Activated T-helper 1 cell treated with anti-CD3 and anti-CD28 coated beads, Interleukin-2, amount 50 U/mL, for 16 hours (primary cell): ENCODE measurements at regions not wholly inside any gene's neighbourhood (a gene's known extent, or its start where the extent isn't known, plus 50 kb on each side); places are given as distances from the start of the nearest gene placed in this dataset.
"Not testable (repeated sequence)": the region's sequence is repeated elsewhere in the genome, so short reads cannot be mapped to it uniquely, and the experiment has no call there.

Experiments used
- DNase-seq, 2 donors: peaks; one replicate each; pipeline ENCODE4 v3.0.0-alpha.2; 2020; ENCODE audit warnings: low read depth in 1 of 2, low spot score in 1 of 2

- DNase-seq: no peak
These were observed 106.7 kb upstream of the RREB1 start for GRCh38 chr6:7000825-7001777.

DNA sequence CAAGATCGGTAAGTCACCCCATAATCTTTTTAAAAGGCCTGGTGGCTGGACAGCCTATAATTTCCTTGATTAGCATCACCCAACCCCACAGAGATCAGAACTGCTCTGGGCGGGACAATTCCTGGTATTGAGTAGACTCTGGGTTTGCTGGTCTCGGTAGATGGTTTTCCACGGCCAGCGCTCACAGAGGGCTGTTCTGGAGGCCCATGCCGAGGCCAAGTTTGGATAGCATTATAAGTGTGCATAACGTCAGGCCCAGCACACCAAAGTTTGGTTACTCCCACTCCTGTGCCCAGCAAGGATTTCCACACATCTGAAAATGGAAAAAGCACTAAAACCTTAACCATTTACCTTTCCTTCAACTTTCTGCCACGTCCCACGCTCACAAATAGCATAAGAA is 104.7 kb upstream of the RREB1 start:
- DNase-seq: no peak

GRCh38 chr6:7004581-7005297 is 103.0 kb upstream of the RREB1 start:
- DNase-seq: no peak

- DNase-seq: no peak
These were observed 101.1 kb upstream of the RREB1 start for GRCh38 chr6:7006515-7007191.

DNA sequence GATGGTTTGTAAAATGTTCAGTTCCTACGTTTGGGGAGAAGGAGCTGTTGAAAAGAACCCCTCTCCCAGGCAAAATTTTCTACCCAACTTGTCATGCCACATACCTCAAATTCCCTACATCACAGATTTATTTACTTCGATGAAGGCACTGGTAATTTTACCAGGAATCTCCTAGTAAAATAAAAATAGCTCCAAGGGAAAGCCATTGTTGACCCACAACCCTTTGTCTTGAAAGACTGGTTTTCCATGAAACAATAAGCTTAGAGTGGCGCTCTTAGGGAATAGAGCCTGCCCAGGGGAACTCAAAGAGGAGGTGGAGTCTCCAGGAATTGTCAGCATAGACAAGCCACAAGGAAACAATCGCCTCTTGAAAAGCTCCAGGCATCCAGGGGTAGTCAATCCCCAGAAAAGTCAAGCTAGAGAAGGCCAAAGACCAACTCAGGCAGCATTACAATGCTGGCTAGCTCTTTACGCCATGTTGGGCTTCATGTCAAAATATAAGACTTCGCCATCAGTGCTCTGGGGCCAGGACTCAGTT is 99.2 kb upstream of the RREB1 start:
- no peak for DNase-seq

GRCh38 chr6:7016226-7016625 is 91.5 kb upstream of the RREB1 start:
- DNase-seq: no peak

DNA sequence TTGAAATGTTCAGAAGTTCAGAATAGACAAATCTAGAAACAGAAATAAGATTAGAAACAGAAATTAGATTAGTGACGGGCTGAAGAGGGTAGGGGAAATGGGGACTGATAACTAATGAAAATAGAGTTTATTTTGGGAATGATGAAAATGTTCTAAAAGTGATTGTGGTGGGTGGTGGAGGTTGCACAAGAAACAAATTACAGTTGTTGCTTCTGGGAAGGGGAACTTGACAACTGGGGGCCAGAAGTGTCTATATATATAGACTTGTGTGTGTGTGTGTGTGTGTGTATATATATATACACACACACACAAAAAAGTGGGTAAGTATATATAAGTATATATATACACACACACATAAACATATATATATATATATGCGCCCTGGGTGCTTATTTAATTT is 86.5 kb upstream of the RREB1 start:
- no peak for DNase-seq

GRCh38 chr6:7025861-7026260 is 81.9 kb upstream of the RREB1 start:
- DNase-seq: no peak

- not testable (repeated sequence) for DNase-seq
These were observed 78.8 kb upstream of the RREB1 start for GRCh38 chr6:7028963-7029362.

DNA sequence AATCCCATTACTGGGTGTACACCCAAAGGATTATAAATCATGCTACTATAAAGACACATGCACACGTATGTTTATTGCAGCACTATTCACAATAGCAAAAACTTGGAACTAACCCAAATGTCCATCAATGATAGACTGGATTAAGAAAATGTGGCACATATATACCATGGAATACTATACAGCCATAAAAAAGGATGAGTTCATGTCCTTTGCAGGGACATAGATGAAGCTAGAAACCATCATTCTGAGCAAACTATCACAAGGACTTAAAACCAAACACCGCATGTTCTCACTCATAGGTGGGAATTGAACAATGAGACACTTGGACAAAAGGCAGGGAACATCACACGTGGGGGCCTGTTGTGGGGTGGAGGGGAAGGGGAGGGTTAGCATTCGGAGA is 76.8 kb upstream of the RREB1 start:
- not testable (repeated sequence) for DNase-seq

- DNase-seq: no peak
These were observed 74.6 kb upstream of the RREB1 start for GRCh38 chr6:7033202-7033601.

DNA sequence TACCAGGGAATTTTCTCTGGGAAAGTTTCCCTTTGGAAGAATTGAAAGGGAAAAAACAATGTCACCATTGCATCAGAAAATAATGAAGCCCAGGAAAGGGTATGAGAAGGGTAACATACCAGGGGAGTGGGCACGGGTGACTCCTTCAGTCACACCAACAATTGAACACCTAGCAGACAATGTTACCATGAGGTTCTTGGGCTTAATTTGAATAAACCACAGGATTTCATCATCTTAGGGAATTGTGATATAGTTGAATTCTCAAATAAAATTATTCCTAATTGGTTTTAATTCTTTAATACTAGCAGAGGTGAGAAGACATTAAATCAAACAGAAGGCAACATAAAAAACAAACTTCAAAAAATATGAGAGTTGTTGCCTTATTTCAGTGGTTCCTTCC is 73.7 kb upstream of the RREB1 start:
- no peak for DNase-seq

DNA sequence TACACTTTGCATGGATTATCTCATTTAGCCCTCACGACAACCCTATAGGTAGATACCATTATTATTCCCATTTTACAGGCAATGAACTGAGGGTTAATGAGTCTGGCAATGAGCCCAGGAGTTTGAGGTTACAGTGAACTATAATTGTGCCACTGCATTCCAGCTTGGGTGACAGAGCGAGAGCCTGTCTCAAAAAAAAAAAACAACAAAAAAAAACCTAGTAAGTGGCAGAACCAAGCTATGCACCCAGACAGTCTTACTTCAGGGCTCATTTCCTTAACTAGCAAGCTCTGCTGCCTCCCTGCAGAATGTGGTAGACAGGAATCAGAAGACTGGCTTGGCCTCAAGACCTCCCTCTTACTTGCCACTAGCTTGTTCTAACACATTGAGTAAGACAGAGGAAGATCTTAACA is 71.9 kb upstream of the RREB1 start:
- no peak for DNase-seq

DNA sequence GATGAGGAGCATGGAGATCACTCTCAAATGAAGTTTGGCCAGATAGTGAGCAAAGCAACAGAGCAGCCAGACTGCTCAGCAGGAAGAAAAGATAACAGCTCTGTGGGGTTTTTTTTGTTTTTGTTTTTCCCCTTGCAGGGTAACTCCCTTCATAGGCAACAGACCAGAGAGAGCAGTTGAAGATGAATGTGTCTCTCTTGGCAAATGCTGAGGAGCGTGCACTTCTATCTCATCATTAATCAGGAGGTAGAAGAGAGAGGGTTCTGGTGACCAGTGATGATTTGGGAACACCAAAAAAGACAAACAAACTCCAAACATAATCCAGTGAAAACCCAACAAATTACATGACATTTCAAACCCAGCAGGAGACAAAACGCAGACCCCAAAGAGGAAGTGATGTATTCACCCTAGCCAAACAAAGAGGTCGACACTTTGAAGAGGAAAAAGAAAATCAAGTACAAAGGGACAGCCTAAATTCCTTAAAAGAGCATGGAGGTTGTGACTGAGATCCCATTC is 66.2 kb upstream of the RREB1 start:
- DNase-seq: no peak

- DNase-seq: no peak
These were observed 65.6 kb upstream of the RREB1 start for GRCh38 chr6:7042056-7042653.

GRCh38 chr6:7042654-7043545 is 64.9 kb upstream of the RREB1 start:
- no peak for DNase-seq

GRCh38 chr6:7045331-7045730 is 62.4 kb upstream of the RREB1 start:
- DNase-seq: no peak

DNA sequence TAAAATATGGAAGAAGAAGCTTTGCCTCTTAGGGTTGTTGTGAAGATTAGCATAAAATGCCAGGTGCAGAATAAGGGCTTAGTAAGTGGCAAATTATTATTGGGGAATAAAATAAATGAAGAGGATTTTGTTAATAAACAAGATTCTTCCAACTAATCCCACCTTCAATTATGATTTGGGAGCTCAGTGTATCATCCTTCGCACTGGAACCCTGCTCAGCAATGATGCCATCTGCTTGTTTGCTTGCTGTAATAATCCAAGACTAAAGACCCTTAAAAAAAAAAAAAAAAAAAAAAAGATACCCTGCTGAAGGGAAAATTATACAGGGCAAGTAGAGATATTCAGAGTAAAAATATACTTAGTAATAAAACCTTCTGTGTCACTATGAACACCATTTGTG is 62.0 kb upstream of the RREB1 start:
- DNase-seq: no peak

DNA sequence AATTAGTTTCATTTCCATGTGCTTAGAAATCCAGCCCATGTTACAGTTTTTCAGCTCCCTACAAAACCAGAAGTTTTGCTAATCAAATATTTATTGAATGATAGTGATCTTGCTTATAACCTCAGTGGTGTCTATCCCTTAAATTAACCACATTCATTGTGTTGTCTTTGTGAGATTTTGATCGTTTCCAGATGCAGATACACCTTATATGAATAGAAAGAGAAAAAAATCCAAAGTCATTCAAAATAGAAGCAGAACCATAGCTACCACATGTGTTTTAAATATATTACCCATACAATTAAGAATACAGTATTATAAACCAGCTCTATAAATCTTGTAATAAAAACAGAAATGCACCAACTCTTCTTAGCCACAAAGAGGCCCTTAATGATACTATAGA is 60.6 kb upstream of the RREB1 start:
- DNase-seq: no peak

DNA sequence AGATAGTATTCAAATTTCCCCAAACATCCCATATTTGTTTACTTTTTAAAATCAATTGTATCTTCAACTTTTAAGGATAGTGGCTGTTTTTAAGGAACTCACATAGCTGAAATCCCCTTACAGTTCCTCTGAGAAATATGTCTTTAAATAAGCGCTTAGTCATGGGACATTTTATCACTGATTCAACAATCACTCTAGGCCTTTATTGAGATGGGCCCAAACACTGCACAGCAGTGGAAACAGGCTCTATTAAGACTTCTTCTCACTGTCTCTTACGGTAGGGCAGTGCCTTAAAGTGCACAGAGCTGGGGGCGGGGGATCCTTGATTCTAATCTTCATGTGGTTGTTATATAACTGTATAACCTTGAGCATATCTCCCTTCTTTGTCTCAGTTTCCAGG is 59.8 kb upstream of the RREB1 start:
- no peak for DNase-seq
